SJCRH30 (cell line): ENCODE measurements at regions not wholly inside any gene's neighbourhood (a gene's known extent, or its start where the extent isn't known, plus 50 kb on each side); places are given as distances from the start of the nearest gene placed in this dataset.
"Not testable (repeated sequence)": the region's sequence is repeated elsewhere in the genome, so short reads cannot be mapped to it uniquely, and the experiment has no call there.

Experiments used
- DNase-seq, 2 experiments: peaks; one replicate each; pipeline ENCODE4 v3.0.0-alpha.2; 2015 to 2020
- H3K27ac ChIP-seq: fragments of 250-450 bp; sonication (Bioruptor Pico); 2 replicates; pipeline ENCODE4 v1.5.1; 2020; ENCODE audit warnings: mild to moderate bottlenecking, moderate library complexity
- H3K27me3 ChIP-seq: fragments of 250-450 bp; sonication (Bioruptor Pico); 2 replicates; pipeline ENCODE4 v1.5.1; 2020; ENCODE audit warnings: mild to moderate bottlenecking, moderate library complexity
- H3K36me3 ChIP-seq: fragments of 250-450 bp; sonication (Bioruptor Pico); 2 replicates; pipeline ENCODE4 v1.5.1; 2020; ENCODE audit warnings: mild to moderate bottlenecking, moderate library complexity
- H3K4me1 ChIP-seq: fragments of 250-450 bp; sonication (Bioruptor Pico); 2 replicates; pipeline ENCODE4 v1.5.1; 2020; ENCODE audit warnings: mild to moderate bottlenecking, moderate library complexity
- H3K4me3 ChIP-seq: fragments of 250-450 bp; sonication (Bioruptor Pico); 2 replicates; pipeline ENCODE4 v1.5.1; 2020; ENCODE audit warnings: mild to moderate bottlenecking, moderate library complexity
- H3K9me3 ChIP-seq: fragments of 250-450 bp; sonication (Bioruptor Pico); replicated peaks from 2 replicates; pipeline ENCODE4 v1.5.1; 2020; ENCODE audit warnings: mild to moderate bottlenecking, moderate library complexity

DNA sequence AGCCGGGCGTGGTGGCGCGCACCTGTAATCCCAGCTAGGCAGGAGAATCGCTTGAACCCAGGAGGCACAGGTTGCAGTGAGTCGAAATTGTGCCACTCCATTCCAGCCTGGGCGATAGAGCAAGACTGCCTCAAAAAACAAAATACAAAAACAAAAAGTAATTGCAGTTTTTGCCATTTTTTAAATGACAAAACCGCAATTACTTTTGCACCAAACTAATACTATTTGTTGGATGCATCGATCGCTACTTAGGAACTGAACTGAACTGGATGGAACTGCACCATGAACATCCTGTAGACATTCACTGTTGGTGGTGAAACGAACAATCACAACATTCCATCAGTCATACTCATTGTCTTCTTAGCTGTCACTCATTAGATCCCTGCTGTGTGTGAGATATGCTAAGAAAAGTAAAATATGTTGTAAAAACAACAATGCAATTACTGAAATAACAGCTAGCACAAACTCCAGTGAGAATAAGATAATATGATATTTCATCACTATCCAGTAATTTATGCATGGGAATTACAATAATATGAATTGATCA, 341.2 kb downstream of the ACTR3B start:
- Histone ChIP-seq H3K27ac (no peak overlapping the region), H3K4me1 (no peaks in the 10 kb centered on the region), H3K4me3 (no peak overlapping the region), H3K9me3 (no peaks in the 10 kb centered on the region), H3K36me3 (no peaks in the 10 kb centered on the region), H3K27me3 (peaks cover 14% of the 10 kb centered on the region)
- no peak for DNase-seq

DNA sequence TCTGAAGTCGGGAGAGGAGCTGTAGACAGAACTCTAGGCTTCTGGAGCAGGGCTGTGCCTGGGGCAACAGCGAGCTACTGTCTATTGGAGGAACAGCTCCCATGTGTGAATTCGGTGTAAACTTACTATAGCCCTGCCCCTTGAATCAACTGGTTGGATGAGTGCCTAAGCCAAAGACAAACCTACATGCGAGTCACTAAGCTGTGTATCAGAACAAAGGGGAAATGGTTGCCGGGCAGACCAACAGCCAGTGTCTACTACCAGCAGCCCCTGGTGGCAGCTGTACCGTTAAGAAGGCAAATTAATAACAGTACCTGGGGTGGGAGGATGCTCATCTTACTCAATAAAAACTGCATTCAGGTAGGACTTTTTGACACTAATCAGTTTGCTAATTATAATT, 343.6 kb downstream of the ACTR3B start:
- no peaks in the 10 kb centered on the region for H3K4me1 ChIP-seq

DNA sequence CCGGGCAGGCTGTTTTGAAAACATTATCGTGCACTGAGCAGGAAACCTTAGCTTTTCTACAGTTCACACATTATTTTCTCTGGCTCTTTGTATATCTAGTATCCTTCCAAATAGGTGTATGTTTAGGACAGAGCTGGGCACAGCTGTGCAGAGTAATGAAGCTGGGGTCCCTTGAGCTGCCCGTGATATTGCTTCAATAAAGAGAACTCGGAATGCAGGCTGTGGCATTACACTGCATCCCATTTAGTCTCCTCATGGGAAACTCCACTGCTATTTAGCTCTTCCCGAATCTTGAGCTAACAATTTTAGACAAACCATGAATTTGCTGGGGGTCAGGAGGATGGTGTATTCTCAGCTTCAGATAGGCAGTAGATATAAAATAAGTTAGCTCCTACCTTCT, 348.3 kb downstream of the ACTR3B start:
- Histone ChIP-seq H3K9me3 (no peaks in the 10 kb centered on the region), H3K27ac (no peak overlapping the region), H3K4me1 (no peaks in the 10 kb centered on the region), H3K36me3 (no peaks in the 10 kb centered on the region), H3K27me3 (peaks cover 29% of the 10 kb centered on the region), H3K4me3 (no peak overlapping the region)
- DNase-seq, result no peak

More for the DNA sequence above, 343.6 kb downstream of the ACTR3B start:
- no peaks in the 10 kb centered on the region for H3K9me3 ChIP-seq
- H3K27ac ChIP-seq, result no peak overlapping the region
- H3K4me3 ChIP-seq, result no peak overlapping the region
- no peak for DNase-seq
- H3K36me3 ChIP-seq, result no peaks in the 10 kb centered on the region
- peaks cover 23% of the 10 kb centered on the region for H3K27me3 ChIP-seq

DNA sequence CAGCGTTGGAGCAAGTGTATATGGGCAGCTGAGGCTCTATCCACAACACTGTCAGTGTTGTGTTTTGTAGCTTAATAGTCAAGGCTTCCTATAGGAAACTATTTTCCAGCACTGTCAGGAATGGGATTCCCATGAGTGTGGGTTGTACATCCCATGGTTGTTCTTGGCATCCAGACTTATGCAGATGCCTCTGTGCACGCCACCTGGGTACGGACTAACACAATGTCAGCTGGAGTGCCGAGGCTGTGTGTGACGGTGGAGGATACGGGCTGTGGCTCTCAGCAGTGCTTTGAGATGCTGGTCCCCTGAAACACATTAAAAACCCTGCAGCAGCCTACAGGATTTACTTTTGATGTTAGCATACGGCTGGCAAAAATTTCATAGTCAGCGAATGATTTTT, 350.0 kb downstream of the ACTR3B start:
- H3K9me3 ChIP-seq, result no peaks in the 10 kb centered on the region
- no peaks in the 10 kb centered on the region for H3K36me3 ChIP-seq
- peaks cover 20% of the 10 kb centered on the region for H3K27me3 ChIP-seq
- no peaks in the 10 kb centered on the region for H3K4me1 ChIP-seq
- no peak overlapping the region for H3K27ac ChIP-seq
- H3K4me3 ChIP-seq, result no peak overlapping the region
- DNase-seq, result no peak

DNA sequence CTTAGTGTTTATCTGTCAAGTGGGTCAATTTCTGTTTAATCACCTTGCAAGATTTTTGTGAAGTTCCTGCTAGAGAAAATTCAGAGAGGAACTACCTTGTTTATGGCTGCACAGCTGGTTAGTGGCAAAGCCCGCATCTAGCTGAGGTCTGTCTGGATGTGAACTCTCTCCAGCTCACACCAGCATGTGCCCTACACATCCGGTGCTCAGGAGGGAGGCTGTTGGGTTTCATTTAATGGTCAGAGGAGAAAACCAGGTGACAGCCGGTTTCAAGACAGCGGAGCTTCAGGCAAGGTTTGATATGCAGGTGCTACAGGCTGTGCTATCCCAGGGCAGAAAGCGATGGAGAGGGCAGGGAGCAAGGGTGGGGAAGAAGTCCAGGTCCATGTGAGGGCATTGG, 351.1 kb downstream of the ACTR3B start:
- DNase-seq, result no peak
- Histone ChIP-seq H3K9me3 (no peaks in the 10 kb centered on the region), H3K27me3 (peaks cover 19% of the 10 kb centered on the region), H3K4me1 (no peaks in the 10 kb centered on the region), H3K36me3 (no peaks in the 10 kb centered on the region), H3K4me3 (no peak overlapping the region), H3K27ac (no peak overlapping the region)

DNA sequence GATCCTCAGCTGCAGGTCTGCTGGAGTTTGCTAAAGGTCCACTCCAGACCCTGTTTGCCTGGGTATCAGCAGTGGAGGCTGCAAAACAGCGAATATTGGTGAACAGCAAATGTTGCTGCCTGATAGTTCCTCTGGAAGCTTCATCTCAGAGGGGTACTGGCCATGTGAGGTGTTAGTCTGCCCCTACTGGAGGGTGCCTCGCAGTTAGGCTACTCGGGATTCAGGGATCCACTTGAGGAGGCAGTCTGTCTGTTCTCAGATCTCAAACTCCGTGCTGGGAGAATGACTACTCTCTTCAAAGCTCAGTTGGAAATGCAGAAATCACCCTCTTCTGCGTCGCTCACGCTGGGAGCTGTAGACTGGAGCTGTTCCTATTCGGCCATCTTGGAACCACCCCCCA, 362.7 kb downstream of the ACTR3B start:
- not testable (repeated sequence) for H3K36me3 ChIP-seq, DNase-seq

DNA sequence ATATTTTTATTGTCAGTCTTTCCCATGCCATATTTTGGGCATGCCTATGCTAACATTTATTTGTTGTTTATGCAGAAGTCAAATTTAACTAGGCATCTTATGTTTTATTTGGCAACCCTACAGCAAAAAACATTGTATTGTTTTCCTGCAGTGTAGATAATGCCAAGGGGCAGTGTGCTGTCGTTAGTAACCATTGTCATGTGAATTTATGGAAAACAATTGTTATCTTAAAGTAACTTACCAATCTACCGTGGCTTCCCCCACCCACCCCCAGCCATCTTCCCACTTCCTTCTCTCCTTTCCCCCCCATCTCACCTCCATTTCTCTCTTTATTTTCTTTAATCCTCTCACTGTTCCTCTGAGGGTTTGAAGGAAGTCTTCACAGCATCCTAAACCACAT, 370.5 kb downstream of the ACTR3B start:
- no peaks in the 10 kb centered on the region; the same call in 1 of the 2 replicates for H3K27me3 ChIP-seq
- no peak overlapping the region for H3K27ac ChIP-seq
- H3K4me1 ChIP-seq, result no peaks in the 10 kb centered on the region
- no peaks in the 10 kb centered on the region for H3K36me3 ChIP-seq
- no peak overlapping the region for H3K4me3 ChIP-seq
- no peak for DNase-seq
- no peaks in the 10 kb centered on the region for H3K9me3 ChIP-seq

More for the DNA sequence above, 362.7 kb downstream of the ACTR3B start:
- H3K27ac ChIP-seq, H3K4me1 ChIP-seq, H3K27me3 ChIP-seq, H3K4me3 ChIP-seq, H3K9me3 ChIP-seq: not testable (repeated sequence)

DNA sequence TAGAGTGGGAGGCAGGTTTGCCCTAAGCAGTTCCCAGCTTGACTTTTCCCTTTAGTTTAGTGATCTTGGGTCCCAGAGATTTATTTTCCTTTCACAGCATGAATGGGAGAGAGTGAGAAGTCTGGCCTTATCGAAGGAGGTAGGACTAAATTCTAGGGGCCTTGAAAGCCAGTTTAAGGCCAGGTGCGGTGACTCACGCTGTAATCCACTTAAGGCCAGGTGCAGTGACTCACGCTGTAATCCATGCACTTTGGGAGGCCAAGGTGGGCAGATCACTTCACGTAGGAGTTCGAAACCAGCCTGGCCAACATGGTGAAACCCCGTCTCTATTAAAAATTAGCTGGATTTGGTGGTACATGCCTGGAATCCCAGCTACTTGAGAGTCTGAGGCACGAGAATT, 392.2 kb downstream of the ACTR3B start:
- no peak overlapping the region for H3K4me3 ChIP-seq
- H3K27ac ChIP-seq, result no peak overlapping the region
- H3K4me1 ChIP-seq, result no peaks in the 10 kb centered on the region
- H3K27me3 ChIP-seq, result 0 out of 2 replicates have a peak, but pooled peaks cover 4% of the 10 kb centered on the region
- H3K36me3 ChIP-seq, result no peaks in the 10 kb centered on the region
- no peak for DNase-seq
- no peaks in the 10 kb centered on the region for H3K9me3 ChIP-seq

DNA sequence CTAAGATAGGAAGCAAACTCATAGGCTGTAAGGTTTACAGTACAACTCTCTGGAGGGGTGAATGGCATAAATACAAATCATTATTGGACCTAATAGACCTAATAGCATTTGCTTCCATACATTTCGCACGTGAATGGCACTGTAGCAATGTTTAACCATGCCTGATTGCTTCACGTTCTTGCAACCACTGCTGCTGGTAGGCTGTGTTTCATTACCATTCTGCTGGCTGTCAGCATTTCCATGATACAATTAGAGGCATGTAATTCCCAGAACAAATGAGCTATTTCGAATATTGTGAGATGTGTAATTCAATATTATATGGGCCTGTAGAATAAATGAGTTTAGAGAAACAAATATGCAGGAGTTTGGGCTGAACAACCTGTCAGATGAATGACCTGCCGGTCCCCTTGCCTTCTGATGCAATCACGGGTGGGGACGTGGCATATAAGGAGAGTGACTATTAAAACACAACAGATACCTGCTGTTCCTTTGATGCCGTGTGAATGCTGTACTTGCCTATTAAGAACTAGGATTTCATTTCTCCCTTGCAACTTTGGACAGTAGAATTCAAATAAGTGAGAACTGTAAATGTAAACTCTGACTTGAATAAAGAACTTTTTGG, 393.4 kb downstream of the ACTR3B start:
- Histone ChIP-seq H3K36me3 (no peaks in the 10 kb centered on the region), H3K4me3 (no peak overlapping the region), H3K27me3 (0 out of 2 replicates have a peak, but pooled peaks cover 4% of the 10 kb centered on the region), H3K27ac (no peak overlapping the region), H3K9me3 (no peaks in the 10 kb centered on the region), H3K4me1 (no peaks in the 10 kb centered on the region)
- DNase-seq, result no peak

DNA sequence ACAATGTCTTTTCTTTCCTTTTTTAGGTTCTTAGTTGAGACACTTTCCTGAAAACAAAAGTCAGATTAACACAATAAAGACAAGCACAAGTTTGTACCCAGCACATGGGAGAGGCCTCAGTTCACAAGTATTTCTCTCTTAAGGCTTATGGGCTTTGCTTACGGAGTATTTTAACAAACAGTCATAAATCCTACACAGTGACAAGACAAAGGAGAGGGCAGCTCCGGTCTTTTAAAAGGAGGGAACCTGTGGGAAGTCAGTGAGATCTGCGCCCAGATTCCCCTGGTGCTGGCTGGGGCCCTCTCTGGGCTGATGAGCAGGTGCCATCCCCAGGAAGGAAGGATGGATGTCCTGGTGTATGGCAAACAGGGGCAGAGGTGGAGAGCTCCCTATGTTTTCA, 398.6 kb downstream of the ACTR3B start:
- no peak overlapping the region for H3K4me3 ChIP-seq
- no peaks in the 10 kb centered on the region for H3K4me1 ChIP-seq
- H3K9me3 ChIP-seq, result no peaks in the 10 kb centered on the region
- no peak overlapping the region for H3K27ac ChIP-seq
- H3K36me3 ChIP-seq, result no peaks in the 10 kb centered on the region
- no peak for DNase-seq
- H3K27me3 ChIP-seq, result no peaks in the 10 kb centered on the region

DNA sequence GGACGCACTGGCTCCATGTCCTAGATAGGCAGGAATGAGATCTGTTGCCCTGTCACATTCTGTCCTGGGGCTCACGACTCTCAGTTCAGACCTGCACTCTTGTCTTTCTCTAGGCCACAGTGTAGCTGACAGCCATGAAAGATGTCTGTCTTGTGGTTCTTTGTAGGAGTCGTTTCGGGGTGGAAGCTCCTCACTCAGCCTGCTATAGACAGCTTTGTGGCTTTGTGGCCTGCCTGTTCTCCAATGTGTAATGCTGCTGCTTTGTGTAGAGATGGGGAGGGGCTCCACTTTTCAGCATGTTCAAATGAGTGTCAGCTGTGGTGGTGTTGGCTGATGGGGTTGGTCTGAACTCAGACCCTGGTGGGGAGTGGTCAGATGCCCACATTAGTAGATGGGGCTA, 410.7 kb downstream of the ACTR3B start:
- H3K4me1 ChIP-seq, result no peaks in the 10 kb centered on the region
- DNase-seq, result no peak
- H3K27ac ChIP-seq, result no peak overlapping the region
- no peaks in the 10 kb centered on the region for H3K9me3 ChIP-seq
- H3K27me3 ChIP-seq, result peaks cover 6% of the 10 kb centered on the region; the same call in 1 of the 2 replicates
- no peaks in the 10 kb centered on the region for H3K36me3 ChIP-seq
- H3K4me3 ChIP-seq, result no peak overlapping the region

DNA sequence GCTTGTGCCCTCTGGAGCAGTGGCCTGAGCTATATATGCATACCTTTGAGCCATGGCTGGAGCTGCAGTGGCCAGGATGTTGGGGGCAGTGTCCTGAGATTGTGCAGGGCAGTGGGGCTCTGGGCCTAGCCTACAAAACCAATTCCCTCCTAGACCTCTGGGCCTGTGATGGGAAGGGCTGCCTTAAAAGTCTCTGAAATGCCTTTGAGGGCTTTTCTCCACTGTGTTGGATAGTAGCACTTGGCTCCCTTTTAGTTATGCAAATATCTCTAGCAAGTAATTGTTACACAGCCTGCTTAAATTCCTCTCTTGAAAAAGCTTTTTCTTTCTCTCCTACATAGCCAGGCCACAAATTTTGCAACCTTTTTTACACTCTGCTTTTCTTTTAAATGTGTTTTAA, 426.4 kb downstream of the ACTR3B start:
- Histone ChIP-seq H3K27ac (no peak overlapping the region), H3K9me3 (no peaks in the 10 kb centered on the region), H3K4me3 (no peak overlapping the region), H3K4me1 (no peaks in the 10 kb centered on the region), H3K27me3 (no peaks in the 10 kb centered on the region), H3K36me3 (no peaks in the 10 kb centered on the region)
- no peak for DNase-seq

DNA sequence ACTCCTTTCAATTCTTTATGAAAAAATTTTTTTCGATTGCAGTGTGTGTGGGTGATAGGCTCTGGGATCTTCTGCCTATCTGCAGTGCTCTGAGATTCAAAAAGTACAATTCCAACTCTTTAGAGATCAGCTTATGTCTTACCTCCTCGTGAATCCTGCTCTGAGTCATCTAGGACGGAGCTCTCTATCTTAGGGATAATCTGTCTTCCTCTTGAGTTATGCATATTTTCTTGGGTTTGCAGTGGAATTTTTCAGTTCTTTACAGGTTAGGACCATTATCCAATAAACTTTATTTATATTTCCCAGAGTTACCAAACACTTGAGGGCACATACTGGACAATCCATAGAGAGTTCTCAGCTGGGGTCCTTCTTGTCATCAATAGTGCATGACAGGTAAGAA, 428.6 kb downstream of the ACTR3B start:
- Histone ChIP-seq H3K27me3 (no peaks in the 10 kb centered on the region), H3K36me3 (no peaks in the 10 kb centered on the region), H3K27ac (no peak overlapping the region), H3K4me3 (no peak overlapping the region), H3K4me1 (no peaks in the 10 kb centered on the region), H3K9me3 (no peaks in the 10 kb centered on the region)
- DNase-seq, result no peak

DNA sequence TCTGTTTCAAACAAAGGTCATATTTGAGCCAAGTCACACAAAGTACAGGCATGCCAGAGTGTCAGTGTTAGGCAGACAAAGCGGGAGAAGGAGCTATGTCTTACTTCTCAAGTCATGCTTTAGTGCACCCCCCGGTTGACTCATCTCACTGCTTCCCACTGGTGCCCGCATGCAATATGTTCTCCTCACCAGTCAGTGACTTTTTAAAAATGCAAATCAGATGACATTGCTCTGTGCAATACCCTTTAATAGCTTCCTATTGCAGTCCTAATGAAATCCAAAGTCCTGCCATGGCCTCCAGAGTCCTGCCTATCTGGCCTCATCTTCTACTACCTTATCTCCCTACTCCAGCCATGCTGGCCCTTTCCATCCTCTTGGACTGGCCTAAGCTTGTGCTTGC, 429.1 kb downstream of the ACTR3B start:
- Histone ChIP-seq H3K27me3 (no peaks in the 10 kb centered on the region), H3K9me3 (no peaks in the 10 kb centered on the region), H3K27ac (no peak overlapping the region), H3K4me1 (no peaks in the 10 kb centered on the region), H3K4me3 (no peak overlapping the region), H3K36me3 (no peaks in the 10 kb centered on the region)
- no peak for DNase-seq

DNA sequence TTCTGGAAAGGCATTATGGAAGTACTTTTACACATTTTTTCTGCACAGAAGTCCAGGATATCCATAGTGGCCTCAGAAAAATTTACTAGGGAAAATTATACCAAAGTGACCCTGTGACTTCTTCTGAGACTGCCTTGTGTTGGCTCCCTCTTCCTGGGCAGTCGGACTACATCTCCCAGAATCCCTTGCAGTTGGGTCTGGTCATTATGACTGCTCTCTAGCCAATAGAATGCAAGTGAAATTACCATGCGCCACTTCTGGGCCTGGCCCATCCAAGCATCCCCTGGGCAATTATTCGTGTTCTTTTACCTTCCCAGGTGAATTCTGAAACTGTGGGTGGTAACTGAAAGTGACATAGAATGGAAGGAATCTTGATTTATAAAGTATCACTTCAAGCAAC, 430.9 kb downstream of the ACTR3B start:
- DNase-seq, result peak; percentile 52 to 72
- H3K27me3 ChIP-seq, result no peaks in the 10 kb centered on the region
- no peak overlapping the region for H3K4me3 ChIP-seq
- no peaks in the 10 kb centered on the region for H3K9me3 ChIP-seq
- H3K4me1 ChIP-seq, result no peaks in the 10 kb centered on the region
- H3K27ac ChIP-seq, result no peak overlapping the region
- no peaks in the 10 kb centered on the region for H3K36me3 ChIP-seq

DNA sequence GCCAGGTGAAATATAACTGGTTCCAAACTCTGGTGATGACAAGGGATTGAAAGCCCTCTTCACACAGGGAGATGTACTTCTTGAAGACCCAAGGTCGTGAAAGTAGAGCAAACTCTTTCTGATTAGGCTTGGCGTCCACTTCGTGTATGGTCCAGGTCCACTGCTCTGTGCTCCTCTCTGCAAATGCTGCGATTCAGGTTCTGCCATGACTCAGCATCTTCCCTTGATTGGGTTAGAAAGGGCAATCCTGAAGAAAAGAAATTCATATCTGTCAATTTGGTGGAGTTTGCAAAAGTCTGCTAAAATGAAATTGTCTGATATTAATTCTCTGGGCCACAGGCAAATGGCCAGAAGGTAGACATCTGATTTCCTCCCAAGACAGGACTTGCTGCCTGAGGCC, 431.4 kb downstream of the ACTR3B start:
- Histone ChIP-seq H3K4me3 (no peak overlapping the region), H3K27ac (no peak overlapping the region), H3K27me3 (no peaks in the 10 kb centered on the region), H3K4me1 (no peaks in the 10 kb centered on the region), H3K36me3 (no peaks in the 10 kb centered on the region), H3K9me3 (no peaks in the 10 kb centered on the region)
- no peak for DNase-seq
